GM18517 (cell line): ENCODE measurements at regions not wholly inside any gene's neighbourhood (a gene's known extent, or its start where the extent isn't known, plus 50 kb on each side); places are given as distances from the start of the nearest gene placed in this dataset.

Experiments
- ATAC-seq: cut with Tn5 transposase; IDR thresholded peaks from one replicate; pipeline ENCODE4 v1.9.1; 2021; ENCODE audit warnings: mild to moderate bottlenecking, moderate library complexity; ENCODE audit not compliant: unreplicated experiment

- no peak for ATAC-seq
Measured at GRCh38 chr22:47929646-47930185, 1167.3 kb downstream of the TBC1D22A start.

DNA sequence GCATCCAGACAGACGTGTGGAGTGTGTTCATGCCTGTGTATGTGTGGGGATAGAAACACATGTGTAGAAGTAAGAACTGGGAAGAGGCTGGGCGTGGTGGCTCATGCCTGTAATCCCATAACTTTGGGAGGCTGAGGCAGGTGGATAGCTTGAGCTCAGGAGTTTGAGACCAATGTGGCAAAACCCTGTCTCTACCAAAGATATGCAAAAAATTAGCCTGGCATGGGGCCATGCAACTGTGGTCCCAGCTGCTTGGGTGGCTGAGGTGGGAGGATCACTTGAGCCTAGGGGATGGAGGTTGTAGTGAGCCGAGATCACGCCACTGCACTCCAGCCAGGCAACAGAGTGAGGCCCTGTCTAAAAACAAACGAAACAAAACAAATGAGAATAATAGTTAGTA is 1166.6 kb downstream of the TBC1D22A start:
- ATAC-seq, result no peak

DNA sequence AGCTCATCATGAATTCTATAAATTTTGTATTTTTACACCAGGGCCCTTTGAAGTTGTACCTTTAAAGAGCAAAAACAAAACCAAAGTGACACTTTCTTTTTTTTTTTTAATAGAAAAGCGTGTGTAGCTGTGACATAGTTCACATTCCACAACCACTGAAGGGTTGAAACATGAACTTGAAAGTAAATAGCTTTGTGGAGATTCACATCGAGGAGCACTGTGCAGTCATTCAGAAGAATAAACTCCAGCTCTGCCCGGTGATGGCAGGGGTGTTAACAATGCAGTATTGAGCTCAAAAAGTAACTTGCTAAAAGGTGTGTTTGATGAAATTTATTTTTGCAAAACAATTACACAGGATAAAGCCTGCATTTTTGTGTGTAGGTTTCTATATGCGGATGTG is 1166.2 kb downstream of the TBC1D22A start:
- no peak for ATAC-seq

- ATAC-seq, result no peak
Measured at GRCh38 chr22:47927648-47928210, 1165.3 kb downstream of the TBC1D22A start.

DNA sequence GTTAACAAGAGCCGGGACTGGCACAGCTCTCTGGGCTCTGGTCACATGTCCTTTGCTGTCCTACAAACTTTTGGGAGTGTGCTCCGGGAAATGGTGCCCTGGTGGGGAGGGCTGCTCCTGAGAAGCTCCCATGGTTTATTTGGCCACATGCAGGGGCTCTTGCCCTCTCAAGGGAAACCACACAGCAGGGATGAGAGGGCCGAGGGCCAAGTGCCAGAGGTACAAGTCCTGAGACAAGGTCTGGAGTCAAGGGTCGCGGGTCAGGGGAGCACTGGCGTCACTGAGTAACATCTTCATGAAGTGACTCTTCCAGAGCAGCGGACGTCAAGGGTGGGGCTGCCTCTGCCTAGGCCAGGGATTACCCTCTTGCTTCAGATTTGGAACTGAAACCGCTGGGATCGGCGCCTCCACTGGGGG is 1160.6 kb downstream of the TBC1D22A start:
- no peak for ATAC-seq

DNA sequence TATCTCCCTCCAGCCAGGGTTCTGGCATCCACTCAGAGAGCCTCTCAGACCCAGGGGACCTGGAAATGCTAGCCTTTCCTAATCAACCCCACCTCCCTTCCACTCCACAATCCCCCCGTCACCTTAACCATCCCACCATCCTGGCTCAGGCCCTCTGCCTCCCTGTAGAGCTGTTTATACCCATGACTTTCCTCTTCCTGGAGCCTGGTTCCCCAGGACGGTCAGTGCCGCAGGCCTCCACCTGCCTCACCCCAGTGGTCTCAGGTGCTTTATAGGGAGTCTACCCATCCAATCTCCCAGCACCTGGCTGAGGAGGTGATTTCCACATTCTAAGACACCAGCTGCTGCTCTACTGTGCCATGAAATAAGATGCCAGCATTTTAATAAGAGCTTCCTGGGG is 1159.5 kb downstream of the TBC1D22A start:
- no peak for ATAC-seq

DNA sequence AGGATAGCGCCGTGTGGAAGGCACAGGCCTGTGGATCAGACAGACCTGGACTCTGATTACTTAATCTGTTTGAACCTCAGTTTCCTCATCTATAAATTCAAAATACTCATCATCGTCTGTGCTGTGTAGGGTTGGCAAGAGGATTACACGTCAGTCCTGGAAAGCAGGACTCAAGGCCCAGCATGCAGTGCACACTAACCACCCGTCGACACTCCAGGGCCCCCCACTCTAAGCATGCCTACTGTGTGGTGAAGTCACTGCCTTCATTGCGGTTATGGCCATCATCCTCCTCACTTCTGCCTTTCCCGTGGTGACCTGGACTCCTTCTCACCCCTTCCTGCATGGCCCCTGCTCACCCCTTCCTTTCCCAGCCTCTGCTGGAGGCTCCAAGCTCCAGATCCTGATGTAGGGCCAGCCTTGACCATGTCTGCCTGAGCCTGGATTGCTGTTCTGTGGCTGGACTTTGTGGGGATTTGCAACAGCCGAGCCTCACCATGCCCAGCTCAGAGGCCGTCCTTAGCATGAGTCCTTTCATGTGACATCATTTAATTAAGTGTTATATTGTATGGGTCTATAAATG is 1158.0 kb downstream of the TBC1D22A start:
- ATAC-seq, result no peak

DNA sequence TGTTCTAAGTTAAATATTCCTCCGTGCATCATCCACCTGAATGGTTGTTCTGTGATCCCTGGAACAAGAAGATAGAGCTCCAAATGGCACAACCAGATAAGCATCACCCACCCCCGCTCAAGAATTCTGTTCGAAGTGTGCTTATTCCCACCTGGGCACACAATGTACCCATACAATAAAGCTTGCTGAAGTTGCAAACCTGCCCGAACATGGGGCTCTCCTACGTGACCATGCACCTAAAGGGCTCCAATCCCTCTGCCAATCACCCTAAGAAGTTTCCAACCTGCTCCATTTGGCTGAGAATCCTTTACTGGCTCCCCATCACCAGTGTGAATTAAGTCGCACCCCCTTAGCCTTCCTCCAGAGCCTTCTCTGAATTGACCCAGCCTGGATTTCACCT is 1157.4 kb downstream of the TBC1D22A start:
- ATAC-seq, result no peak

GRCh38 chr22:47919001-47919441 is 1156.6 kb downstream of the TBC1D22A start:
- no peak for ATAC-seq

DNA sequence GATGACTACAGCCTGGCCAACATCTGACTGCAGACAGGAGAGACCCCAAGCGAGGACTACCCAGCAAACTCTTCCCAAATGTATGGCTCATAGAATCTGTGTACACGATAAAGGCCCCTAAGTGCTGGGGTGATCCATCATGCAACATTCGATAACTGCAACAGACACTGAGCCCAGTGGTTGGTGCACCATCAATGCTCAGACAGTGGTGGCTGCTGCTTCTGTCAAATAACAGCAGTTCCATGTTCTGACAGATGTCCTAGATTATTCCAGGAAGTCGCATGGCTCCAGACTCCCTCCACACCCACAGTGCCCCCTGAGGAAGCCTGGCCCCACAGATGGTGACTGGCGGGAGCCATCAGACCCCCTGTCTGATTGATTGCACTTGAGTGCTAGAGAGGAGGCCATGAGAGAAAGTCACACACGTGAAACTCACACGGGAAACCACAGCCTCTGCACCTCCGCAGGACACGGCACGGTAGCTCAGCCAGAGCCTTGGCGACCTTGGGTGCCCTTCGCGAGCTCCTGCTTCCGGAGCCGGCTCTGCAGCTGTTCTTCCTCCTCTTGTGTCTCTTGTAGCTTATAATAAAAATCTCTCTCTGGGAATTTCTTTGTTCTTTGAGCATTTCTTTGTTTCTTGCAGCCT is 1155.9 kb downstream of the TBC1D22A start:
- ATAC-seq, result no peak

DNA sequence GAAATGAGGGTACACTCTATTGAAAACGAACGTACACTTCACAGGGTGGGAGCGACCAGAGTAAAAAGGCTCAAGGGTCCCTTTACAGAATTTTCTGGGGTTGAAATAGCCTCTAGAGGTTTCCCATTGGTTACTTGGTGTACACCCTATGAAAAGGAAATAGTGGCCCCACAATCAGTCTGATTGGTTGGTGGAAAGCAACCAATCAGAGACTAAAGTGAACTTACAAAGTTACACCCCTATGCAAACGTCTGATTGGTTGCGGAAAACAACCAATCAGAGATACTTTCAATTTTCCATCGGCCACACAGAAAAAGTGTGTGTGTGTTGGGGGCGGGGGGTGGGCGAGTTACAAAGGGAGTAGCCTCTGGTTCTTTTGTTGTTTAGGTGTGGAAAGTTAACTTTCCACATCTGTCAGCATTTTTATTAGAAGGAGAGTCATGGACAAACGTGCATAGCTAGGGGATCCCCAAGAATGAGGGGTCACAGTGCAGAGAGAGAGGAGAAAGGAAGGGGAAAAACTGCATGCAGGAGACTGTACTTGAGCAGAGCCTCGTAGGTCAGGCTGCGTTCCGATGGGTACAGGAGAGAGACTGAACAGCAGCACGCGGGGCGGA is 1152.1 kb downstream of the TBC1D22A start:
- no peak for ATAC-seq

GRCh38 chr22:47902646-47903180 is 1140.3 kb downstream of the TBC1D22A start:
- ATAC-seq, result no peak

GRCh38 chr22:47901911-47902310 is 1139.5 kb downstream of the TBC1D22A start:
- ATAC-seq, result no peak

GRCh38 chr22:47899894-47900293 is 1137.4 kb downstream of the TBC1D22A start:
- no peak for ATAC-seq

GRCh38 chr22:47898946-47899345 is 1136.5 kb downstream of the TBC1D22A start:
- ATAC-seq, result no peak

DNA sequence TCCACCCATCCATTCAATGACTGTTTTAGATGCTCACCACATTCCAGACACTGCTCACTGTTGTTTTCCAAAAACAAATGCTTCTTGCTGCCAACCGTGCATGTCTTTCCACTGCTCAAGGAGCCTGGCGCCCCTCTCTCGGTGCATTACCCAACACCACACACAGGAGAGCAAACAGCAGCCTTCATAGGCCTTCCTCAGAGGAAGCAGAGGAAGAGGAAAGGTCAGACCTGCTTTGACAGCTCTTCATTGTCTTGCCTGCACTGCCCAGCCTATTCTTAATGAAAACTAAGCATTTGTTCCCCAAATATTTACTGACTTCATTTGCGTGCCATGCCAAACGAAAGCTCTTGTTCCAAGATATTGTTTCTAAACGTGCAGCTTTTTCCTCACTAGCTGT is 1129.2 kb downstream of the TBC1D22A start:
- ATAC-seq, result no peak

GRCh38 chr22:47888817-47889216 is 1126.4 kb downstream of the TBC1D22A start:
- no peak for ATAC-seq

DNA sequence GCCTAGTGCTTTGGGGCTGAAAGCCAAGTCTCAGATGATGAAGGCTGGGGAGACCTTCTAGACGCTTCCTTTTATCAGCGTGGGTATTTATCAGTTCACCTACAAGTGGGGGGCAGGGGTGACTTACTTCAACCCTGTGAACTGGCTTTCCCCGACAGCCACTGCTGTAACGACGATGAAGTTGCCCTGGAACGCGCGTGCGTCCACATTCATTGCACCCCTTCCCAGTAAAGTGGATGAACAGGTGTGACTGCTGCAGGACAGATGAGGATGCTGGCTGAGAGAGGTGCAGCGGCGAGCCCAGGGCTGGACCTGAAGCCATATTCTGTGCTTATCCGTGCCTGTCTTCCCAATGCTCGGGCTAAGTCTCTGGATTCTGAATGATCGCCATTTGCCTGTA is 1122.3 kb downstream of the TBC1D22A start:
- ATAC-seq, result no peak

DNA sequence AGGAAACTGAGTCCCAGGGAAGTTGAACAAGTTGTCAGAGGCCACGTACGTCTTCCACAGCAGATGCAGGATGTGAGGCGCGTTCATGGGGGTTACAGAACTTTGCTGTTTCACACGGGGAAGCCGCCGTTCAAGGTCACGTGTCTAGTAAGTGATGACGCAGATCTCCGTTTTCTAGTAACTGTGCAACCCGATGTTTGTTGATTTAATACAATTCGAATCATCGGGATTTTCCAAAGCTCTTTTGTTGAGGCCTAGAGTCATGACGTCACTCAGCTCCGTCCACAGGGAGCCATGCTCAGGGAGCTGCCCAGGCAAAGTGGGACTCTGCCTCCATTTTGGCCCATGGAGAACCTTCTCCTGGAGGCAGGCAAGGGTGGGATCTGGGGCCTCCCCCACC is 1121.8 kb downstream of the TBC1D22A start:
- ATAC-seq, result no peak

- no peak for ATAC-seq
Measured at GRCh38 chr22:47883757-47884156, 1121.3 kb downstream of the TBC1D22A start.

- no peak for ATAC-seq
Measured at GRCh38 chr22:47879346-47879745, 1116.9 kb downstream of the TBC1D22A start.

GRCh38 chr22:47878460-47878859 is 1116.0 kb downstream of the TBC1D22A start:
- ATAC-seq, result no peak
